ENCODE measurements at regions not wholly inside any gene's neighbourhood (a gene's known extent, or its start where the extent isn't known, plus 50 kb on each side); places are given as distances from the start of the nearest gene placed in this dataset.

DNA sequence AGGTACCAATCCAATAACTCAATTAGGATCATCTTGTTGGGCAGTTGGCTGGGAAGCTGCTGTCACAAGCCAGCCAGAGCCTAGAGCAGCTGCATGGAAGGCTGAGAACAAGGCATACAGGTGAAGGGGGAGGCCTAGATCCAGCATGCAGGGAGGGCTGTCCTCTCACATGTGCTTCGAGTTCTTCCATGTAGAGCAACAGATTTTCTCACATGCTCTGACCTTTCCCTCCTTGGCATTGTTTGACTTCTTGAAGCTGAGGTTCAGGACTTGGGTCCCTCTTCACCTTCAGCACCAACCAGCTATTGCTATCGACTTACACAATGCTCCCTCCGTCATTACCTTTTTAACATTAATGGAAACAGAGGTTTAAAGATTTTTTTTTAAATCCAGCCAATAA is 257.7 kb downstream of the ATG4C start:
- no peak for DNase-seq (ENCODE audit: low spot score)

DNA sequence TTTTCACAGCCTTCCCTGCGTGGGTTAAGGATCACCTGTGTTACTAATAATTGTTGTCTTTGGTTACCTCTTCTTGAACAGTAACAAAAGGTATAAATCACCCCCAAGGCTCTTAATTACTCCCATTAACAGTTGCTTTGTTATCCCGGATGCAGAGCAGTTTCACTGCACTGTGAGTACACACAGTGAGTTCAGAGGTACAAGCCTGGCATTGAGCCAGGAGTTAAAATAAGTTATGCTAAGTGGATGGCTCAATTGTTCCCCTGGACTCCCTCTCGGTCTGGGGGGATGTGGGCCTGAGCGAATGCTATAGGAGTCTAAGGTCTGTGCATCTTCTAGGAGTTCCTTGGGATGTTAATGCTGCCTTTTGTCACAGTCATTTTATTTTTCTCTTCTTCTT is 258.3 kb downstream of the ATG4C start:
- no peak for DNase-seq (ENCODE audit: low spot score)

DNA sequence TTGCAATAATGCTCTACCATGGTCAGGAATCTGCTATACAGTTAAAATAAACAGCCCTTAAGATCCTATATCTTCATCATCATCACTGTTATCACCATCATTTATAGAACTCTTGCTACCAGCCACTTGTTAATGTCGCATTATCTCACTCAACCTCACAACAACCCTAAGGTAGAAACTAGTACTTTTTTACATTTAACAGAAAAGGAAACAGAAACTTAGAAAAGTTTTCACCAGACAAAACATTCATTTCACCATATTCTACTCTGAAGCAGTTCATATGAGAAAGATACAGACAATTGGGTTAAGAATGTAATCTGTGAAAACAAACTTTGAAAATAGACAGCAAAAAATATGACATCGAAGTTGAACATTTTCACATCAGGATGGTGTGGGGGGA is 262.6 kb downstream of the ATG4C start:
- DNase-seq (ENCODE audit: low spot score), result no peak

DNA sequence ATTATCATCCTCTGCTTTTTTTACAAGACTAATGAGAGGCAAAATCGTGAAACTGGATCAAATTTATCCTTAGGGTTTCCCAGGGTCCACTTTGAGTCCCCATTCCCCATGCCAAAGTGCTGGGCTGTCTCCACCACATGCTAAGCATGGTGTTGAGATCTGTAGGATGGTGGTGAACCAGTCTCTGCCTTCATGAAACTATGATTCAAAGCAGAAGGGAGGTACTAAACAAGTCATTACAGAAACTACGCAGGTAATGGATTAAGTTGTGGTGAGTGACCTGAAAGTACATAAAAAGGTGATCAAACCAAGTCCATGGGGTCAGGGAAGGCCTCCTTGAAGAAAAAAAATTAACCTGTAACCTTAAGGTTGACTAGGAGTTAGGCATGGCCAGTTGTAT is 265.2 kb downstream of the ATG4C start:
- DNase-seq (ENCODE audit: low spot score), result no peak

DNA sequence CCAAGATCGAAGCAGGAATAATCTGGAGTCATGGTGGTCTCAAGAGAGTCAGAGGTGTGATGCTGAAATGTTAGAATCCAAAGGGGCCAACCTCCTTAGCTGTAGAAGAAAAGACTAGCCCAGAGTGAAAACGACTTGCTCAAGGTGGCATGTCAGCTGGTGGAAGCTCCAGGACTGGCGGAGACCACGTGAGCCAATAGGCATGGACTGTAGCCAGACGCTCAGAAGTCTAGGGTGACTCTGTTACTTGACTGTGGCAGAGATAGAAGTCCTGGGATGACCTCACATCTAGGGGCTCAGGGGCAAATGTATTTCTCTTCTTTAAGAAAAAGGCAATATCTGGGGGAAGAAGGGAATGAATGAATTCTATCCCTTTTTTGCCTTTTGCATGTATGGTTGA is 267.4 kb downstream of the ATG4C start:
- no peak for DNase-seq (ENCODE audit: low spot score)

DNA sequence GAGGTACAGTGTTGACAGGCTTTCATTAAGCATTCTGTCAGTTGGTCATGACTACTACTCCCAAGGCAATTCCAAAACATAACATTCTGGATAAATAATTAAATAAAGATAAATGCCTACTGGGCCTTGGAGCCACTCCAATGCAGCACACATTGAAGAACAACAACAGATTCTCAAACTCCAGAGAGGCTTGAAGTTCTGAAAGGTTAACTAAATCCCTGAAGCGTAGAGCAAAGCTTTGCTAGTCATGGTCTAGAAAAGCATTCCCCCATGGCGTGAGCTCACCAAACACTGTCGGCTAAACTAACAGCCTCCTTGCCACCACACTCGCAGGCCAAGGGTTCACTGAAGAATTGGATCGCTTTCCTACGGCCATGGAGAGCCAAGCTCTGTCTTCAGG is 268.0 kb downstream of the ATG4C start:
- no peak for DNase-seq (ENCODE audit: low spot score)

DNA sequence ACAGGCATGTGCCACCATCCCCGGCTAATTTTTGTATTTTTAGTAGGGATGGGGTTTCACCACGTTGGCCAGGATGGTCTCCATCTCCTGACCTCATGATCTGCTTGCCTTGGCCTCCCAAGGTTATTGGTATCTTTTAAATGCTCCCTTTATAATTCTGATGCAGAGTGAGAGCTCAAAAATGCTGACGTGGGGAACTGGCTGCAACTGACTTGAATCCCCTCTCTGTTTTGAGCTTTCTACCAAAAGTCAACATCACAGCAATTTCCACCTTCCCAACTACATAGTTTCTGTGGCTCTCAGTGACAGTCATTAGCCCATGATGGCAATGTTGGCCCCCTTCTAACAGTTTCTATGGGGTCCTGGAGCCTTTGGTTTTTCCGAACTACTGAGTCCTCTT is 268.2 kb upstream of the FOXD3 start:
- no peak for DNase-seq (ENCODE audit: low spot score)

DNA sequence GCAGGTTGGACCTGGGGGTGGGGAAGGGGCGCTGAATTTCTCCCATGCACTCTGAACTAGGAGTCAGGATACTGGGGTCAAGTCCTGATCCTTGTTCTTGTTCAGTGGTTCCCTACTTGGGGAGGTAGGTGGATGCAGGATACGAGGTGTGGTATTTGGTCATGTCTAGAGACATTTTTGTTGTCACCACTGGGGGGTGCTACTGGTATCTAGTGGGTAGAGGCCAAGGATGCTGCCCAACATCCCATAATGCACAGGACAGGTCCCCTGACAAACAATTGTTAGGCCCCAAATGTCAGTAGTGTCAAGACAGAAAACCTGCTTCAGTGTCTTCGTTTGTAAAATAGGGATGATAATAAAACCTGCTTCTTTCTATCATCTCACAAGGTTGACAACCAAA is 259.0 kb upstream of the FOXD3 start:
- no peak for DNase-seq (ENCODE audit: low spot score)

DNA sequence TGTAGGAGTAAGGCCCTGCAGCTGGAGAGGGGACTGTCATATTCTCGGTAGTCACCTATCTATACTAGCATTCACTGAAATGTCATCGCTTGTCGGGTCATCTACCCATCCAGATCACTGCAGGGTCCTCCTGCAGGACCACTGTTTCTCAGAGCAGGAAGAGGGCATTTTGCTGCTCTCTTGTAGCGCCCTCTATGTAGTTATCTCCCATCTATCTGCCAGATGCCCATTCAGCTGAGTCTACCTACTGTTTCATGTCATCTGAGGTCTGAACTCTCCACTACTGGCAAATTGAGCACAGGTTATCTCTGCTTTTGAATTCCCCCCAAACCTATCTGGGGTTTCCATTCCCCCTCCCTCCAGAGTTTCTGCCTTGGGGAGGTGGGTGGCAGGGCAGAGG is 258.2 kb upstream of the FOXD3 start:
- DNase-seq (ENCODE audit: low spot score), result no peak

DNA sequence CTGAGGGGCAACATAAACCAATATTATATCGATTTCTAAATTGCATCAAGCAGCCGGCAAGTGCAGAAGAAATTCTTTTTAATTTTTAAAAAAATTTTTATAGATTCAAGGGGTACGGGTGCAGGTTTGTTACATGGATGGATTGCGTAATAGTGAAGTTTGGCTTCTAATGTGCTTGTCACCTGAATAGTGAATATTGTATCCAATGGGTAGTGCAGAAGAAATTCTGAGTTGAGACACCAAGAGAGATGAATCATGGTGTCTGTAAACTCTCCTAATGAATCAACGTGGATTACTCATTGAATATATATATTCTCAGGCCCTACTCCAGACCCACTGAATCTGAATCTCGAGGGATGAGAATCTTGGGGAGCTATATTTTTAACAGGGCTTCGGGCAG is 253.7 kb upstream of the FOXD3 start:
- no peak for DNase-seq (ENCODE audit: low spot score)

DNA sequence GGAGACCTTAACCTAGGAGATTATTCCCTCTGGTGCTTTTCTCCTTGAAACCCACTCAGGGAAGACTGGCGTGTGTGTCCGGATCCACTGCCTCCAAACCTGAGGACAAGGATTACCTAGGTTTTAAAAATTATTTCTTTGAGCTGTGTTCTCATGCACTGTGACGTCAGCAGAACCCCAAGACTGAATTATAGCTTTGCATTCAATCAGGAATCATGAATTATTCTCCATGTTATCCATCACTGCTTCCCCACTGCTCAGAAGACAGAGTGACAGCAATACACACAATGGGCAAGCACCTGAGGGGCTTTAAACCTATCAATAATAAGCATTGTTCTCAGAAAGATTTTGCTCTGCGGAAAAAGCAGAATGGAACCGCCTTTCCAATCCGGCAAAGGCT is 253.2 kb upstream of the FOXD3 start:
- no peak for DNase-seq (ENCODE audit: low spot score)

DNA sequence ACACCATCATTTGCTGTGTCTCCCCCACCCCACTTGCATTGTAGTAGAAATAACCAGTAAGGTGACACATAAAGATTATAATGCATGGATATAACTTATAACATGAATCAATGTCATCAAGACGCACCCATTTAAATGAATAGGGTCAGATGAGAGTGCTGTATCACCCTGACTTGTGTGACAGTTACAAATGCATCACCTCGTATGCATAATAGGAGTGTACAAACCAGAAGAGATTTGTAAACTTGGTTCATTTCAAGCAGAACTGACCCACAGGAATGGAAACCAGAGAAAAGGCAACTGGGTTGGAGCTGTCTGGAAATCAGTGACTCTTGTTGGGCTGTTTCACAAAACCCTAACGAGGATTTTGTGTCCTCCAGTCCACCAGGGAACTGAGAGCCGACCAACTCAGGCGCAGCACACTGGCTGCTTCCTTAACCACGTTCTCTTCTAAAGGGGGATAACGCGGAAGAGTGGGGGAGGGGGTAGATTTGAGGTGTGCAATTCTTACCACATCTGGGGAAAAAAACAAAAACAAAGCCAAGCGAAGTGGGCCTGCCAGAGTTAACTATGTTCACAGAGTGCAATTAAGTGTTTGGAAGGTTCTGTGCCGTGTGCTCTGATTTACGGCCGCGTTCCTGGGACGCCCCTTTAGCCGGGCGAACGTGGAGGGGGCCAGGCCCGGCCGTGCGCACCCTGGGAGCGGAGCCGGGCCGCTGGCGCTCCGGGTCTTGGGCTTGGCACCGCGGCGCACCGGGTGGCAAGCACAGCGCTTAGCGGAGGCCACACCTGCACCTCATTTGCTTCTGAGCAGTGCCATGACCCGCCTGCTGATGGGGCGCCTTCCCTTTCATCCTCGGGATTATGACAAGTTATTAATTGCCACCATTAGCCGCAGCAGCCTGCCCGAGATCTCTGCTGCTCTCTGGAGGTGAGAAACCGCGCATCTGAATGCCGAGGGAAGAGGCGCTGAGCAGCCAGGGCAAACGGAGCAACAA is 248.8 kb upstream of the FOXD3 start:
- DNase-seq (ENCODE audit: low spot score), result peak; percentile 16

DNA sequence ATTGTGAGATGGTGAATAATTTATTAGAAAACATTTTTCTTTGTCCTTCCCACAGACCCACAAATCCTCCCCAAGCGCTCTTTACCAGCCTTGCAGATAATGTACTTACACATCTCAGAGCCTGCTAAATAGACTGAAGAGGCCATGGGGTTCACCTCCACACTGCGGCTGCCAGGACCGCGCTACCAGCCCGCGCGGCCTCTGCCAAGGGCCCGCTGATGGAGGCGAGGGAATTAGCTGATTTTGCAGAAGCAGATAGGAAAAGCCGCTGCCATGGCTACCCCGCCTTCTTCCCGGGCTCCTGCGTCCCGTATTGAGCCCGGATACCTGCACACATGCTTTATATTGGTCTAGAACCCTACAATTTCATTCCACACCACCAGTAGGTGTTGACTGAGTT is 248.0 kb upstream of the FOXD3 start:
- DNase-seq (ENCODE audit: low spot score), result no peak

DNA sequence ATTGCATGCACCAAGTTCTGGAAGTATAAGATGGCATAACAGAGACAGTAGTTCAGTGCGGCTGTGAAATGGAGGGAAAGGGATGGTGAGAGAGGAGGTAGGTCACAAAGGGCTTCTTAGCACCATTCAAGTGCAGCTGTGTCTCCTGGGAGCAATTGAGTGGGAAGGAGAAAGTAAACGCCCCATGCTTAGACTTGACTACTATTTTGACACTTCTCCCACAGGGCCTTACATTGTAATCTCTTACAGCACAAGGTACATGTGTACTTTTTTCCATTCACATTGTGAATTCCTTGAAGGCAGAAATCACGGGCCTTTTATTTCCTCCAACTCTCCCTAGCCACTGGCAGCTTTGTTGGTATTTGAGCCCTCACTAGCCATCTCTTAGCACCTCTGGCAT is 239.6 kb upstream of the FOXD3 start:
- no peak for DNase-seq (ENCODE audit: low spot score)

DNA sequence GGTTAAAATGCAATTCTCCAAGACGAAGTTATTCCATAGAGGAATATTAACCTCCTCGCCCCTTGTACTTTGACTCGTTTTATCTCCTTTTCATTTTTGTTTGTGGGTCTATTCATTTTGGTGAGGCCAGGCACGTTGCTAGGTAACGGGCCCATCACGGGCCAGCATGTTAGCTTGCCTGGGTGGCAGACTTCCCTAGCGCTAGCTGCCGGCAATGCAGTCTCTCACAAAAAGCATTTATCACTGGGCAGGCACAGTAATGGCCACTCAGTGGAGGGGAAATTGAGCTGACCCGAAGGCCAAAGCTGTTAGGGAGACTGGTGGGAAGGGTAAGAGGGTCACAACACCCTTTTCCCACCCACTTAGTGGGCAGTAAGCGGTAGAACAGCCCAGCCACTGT is 234.4 kb upstream of the FOXD3 start:
- DNase-seq (ENCODE audit: low spot score), result no peak

DNA sequence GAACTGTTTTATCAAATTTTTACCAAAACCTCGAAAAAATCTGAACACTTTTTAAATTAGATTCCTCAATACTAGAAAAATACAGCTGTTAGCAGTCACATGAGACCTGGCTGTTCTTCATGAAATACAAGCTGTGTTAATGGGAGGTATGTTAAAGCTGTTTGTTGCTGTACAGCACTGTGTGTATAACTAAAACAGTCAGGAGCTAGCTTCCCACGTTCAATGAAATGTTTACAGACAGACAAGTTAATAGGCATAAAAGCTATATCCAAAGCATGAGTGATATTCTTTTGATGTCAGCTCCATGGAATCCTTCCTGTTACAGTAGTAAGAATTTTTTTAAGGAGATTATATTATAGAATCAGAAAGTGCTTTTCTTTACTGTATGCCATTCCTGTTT is 223.2 kb upstream of the FOXD3 start:
- DNase-seq (ENCODE audit: low spot score), result no peak

DNA sequence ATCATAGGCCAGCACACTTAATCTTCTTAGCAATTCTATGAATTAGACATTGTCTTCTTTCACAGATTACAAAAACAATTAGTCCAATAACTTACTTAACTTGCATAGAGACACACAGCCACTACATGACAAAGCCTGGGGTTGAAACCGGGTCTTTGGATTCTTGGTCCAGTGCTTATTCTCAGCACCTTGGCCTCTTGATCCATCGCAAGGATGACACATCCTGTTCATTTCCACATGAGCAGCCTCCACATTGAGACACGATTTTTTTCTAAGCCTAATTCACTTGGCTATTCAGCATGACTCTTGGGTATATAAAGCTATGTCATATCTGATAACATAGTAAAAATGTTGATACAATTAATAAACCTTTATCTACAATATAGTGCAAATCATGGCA is 221.0 kb upstream of the FOXD3 start:
- DNase-seq (ENCODE audit: low spot score), result no peak

DNA sequence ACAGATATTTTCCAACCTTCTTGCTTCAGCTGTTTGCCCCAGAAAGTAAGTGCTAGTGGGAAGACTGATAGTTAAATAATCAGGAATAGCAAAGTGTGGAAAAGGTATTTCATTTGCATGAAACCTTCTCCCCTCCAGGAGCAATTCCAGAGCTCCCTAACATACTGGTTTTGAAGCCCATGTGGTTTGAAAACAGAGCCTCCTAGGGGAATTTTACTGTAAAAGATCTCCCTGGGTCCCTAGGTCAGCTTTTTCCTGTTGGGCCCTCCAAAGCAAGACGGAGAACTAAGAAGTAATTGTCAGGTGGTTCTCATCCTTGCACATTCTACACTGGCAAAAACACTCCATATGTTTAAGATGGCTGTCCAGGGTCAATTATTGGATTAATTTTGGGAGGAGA is 218.7 kb upstream of the FOXD3 start:
- no peak for DNase-seq (ENCODE audit: low spot score)

DNA sequence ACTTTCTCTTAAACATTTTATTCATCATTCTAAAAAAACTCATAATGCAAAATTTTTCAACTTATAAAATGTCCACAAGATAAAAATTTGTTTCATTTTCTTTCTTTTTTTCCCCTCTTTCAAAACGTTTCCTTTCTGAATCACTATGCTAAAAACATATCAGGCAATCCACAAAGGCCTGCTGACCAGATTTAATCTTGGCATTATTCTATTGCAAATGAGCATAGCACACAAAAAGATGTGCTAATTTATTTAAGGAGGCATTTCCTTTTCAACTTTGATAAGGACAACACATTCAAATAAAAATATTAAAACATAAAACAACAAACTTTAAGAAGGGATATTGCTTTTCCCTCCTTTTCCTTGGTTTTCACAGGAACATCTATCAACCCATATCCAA is 215.3 kb upstream of the FOXD3 start:
- no peak for DNase-seq (ENCODE audit: low spot score)

DNA sequence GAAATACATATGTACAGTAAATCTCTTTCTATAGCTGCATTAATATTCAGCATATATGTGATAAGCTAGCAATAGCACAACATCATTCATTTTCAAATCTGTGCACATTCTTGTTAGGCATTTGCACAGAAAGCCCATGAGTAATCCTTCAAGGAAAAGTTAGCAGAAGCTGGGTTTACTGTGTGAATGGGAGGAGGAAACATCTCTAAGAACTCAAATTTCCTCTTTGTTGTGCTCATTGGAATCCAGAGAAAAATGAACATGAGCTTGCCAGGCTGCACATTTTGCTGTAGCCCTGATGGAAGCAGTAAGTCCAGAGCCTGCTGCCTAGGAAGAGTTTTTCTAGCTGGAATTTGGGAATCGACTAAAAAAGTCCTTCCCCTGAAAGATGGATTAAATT is 214.2 kb upstream of the FOXD3 start:
- DNase-seq (ENCODE audit: low spot score), result no peak

DNA sequence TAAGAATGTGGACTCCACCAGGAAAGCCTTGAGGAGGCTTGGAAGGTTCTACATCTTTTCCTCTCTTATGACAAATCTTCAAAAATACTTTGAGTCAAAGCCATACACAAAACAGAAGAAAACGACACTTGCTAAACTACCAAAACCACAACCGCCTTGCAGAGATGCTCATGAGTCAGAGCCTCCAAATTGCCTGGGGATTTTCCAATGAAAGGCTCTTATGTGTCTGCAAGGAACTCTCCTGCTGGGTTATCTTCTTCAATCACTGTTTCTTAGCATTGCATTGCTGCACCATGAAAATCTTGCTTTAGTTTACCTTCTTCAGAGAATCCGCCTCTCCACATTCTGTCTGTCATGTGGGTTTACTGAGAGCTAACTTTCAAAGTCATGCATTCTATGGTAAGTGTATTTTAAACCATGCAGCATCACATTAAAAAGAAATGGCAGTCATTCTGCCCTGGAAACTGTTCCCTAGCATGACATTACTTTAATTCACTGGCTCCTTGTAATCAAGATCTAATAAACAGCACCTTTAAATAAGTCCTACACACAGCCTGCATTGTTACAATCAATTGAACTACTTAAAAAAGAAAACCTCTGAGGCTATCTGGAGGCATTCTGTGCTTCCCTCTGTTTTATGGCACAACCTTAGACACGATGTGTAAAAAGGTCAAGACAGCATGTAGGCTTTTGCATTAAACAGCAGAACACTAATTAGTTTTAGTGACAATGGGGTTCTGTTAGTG is 210.0 kb upstream of the FOXD3 start:
- DNase-seq (ENCODE audit: low spot score), result no peak

DNA sequence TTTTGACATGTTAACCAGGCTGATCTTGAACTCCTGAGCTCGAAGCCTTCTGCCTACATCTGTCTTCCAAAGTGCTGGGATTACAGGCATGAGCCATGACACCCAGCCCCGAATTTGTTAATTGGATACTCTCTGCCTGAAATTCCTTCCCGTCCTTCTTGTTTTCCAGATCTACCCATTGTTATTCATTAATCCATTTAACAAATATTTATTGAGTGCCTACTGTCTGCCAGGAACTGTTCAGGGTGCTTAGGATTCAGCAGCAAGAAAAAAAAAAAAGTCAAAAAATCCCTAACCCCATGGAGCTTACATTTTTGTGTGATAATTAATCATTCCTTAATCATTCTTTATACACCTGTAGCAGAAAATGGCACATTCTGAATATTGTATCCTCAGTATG is 206.8 kb upstream of the FOXD3 start:
- no peak for DNase-seq (ENCODE audit: low spot score)

DNA sequence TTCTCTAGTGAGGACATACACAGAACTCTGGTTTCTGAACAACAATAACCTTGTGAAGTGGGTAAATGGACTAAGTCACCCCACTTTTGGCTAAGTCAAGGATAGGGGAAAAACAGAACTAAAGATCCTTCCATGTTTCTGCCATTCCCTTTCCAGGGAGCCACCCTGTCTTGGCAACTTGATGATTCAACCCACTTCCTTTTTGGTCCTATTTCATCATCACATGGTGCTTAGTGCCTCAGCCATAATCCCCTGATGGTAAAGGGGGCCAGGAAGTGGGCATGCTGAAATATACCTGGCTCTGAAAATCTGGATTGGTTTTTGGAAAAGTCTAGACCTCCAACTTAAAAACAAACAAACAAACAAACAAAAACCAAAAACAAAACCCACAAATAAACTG is 206.4 kb upstream of the FOXD3 start:
- DNase-seq (ENCODE audit: low spot score), result no peak
